ENCODE measurements at regions not wholly inside any gene's neighbourhood (a gene's known extent, or its start where the extent isn't known, plus 50 kb on each side); places are given as distances from the start of the nearest gene placed in this dataset.

DNA sequence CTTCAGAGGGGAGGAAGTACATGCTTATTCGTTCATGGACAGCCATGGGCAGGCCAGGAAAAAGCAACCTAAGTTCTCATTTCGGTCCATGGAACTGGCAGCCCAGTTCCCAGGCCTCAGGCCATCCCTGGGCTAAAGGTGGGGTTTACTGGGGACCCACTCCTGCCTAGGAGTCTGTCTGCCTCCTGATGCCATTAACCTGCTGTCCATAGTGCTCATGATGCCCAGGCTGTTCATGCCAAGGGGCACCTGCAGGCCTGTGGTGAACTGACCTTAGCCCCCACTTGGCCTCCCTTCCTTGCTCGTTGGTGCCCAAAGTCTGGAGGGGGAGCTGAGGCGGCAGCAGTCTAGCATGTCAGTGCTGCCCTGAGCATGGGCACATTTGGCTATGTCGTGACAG, 450.2 kb upstream of the MBL2 start:
- TF ChIP-seq POLR2A (IDR thresholded peaks at IDR 0.05) (no peak), CTCF (IDR thresholded peaks at IDR 0.05) (no peak)
